ENCODE measurements at regions not wholly inside any gene's neighbourhood (a gene's known extent, or its start where the extent isn't known, plus 50 kb on each side); places are given as distances from the start of the nearest gene placed in this dataset.

DNA sequence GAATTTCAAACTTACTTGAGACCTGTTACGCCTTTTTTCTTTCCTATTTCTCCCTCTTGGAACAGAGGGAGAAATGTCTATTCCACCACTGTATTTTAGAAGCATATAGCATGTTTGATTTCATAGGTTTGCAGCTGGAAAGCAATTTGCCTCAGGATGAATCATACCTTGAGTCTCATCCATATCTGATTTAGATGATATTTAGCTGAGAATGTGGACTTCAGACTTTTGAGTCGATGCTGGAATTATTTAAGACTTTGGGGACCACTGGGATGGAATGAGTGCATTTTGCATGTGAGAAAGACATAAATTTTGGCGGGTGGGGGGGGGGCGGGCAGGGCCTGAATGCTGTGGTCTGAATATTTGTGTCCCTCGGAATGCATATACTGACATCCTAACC is 67.3 kb upstream of the FOXN2 start:
- TF ChIP-seq CTCF (IDR thresholded peaks at IDR 0.05 in 4 of 5, conservative IDR thresholded peaks at IDR 0.05 in 1 of 5) (no peak), POLR2A (IDR thresholded peaks at IDR 0.05) (no peak)
